Heart left ventricle (tissue), 13 donors: ENCODE measurements at regions not wholly inside any gene's neighbourhood (a gene's known extent, or its start where the extent isn't known, plus 50 kb on each side); places are given as distances from the start of the nearest gene placed in this dataset.

Experiments
- POLR2A ChIP-seq, 2 donors: fragments of 450-650 bp; IDR thresholded peaks; one replicate each; pipeline ENCODE4 v1.6.1; 2017; ENCODE audit warnings: antibody characterized with exemption in 2 of 2, mild to moderate bottlenecking in 2 of 2, moderate library complexity in 2 of 2
- TF ChIP-seq, protein P1 (sequence below), 12 donors: fragments of 200-600 bp; sonication (generic) in 4 of 12; IDR thresholded peaks; one replicate each; pipeline versions ENCODE4 v1.5.0 to v1.8.0; 2018 to 2022; ENCODE audit warnings: antibody characterized with exemption in 12 of 12, mild to moderate bottlenecking in 5 of 12
- donor health status: ischemic (EF 13 %, LVEDD 7.1; RV severe dilation, severe dysfunction).
- donor health status: DM: no; HTN: yes; CAD: no.
- donor health status: DM: no; HTN: no; CAD: no.
- donor health status: ischemic (EF 25% LVEDD 6.9; RV normal size, moderate dysfunction).
- donor health status: ischemic (EF 25% LVEDD 5.7; RV mildly dilated, moderate dysfunction).
- donor health status: ischemic (EF 35%, LVEDD 5.7; RV mildly dilated, moderate dysfunction).
- donor health status: nonischemic (EF 11% LVEDD 7.7; RV severe dilation, severe dysfunction).
- donor health status: DM: yes; HTN: yes; CAD: no.
- donor health status: PGD.
- donor health status: ischemic (EF 29% LVEDD 5.4; RV normal size, mild dysfunction).
- donor health status: nonischemic (EF 23%, LVEDD 6.1; RV moderate dilation, normal function).

DNA sequence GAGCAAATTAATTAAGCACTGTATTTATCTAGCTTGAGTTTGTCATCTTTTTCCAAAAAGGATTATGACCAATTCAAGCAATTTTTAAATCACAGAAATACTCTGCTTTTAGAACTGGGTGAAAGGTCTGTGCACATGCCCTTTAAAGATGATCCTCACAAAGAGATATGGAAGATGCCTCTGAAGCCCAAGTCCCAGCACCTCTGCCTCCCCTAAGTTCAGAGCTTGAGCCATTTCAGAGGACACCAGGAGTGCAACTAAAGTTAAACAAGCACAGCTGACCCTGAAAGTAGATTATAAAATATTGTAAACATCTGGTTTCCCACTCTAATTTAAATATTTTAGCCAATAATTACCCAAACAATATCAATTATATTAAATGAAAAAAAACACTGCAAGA is 139.5 kb upstream of the BEND6 start:
- TF ChIP-seq, protein P1, sequence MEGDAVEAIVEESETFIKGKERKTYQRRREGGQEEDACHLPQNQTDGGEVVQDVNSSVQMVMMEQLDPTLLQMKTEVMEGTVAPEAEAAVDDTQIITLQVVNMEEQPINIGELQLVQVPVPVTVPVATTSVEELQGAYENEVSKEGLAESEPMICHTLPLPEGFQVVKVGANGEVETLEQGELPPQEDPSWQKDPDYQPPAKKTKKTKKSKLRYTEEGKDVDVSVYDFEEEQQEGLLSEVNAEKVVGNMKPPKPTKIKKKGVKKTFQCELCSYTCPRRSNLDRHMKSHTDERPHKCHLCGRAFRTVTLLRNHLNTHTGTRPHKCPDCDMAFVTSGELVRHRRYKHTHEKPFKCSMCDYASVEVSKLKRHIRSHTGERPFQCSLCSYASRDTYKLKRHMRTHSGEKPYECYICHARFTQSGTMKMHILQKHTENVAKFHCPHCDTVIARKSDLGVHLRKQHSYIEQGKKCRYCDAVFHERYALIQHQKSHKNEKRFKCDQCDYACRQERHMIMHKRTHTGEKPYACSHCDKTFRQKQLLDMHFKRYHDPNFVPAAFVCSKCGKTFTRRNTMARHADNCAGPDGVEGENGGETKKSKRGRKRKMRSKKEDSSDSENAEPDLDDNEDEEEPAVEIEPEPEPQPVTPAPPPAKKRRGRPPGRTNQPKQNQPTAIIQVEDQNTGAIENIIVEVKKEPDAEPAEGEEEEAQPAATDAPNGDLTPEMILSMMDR (IDR thresholded peaks at IDR 0.05) = no peak
- TF ChIP-seq POLR2A (IDR thresholded peaks at IDR 0.05) = no peak
